Motor neuron (in vitro differentiated cells): ENCODE measurements at regions not wholly inside any gene's neighbourhood (a gene's known extent, or its start where the extent isn't known, plus 50 kb on each side); places are given as distances from the start of the nearest gene placed in this dataset.

ENCODE experiments used
- ATAC-seq, 8 experiments: fragments of 200-7000 bp; cut with Tn5 transposase; replicated peaks in 6 of 8; 2 replicates each; pipeline ENCODE4 v1.8.0; 2021; ENCODE audit warnings: mild to moderate bottlenecking in 8 of 8, moderate library complexity in 8 of 8
- H3K27ac ChIP-seq, 2 donors: fragments of 250-450 bp; sonication (Bioruptor Pico); 2 replicates each; pipeline ENCODE4 v1.9.0; 2021; ENCODE audit warnings: antibody characterized with exemption in 2 of 2, mild to moderate bottlenecking in 2 of 2, moderate library complexity in 1 of 2
- H3K4me1 ChIP-seq, 2 donors: fragments of 250-450 bp; sonication (Bioruptor Pico); replicated peaks in 1 of 2; 2 replicates each; pipeline ENCODE4 v1.6.1; 2021; ENCODE audit warnings: antibody characterized with exemption in 2 of 2, mild to moderate bottlenecking in 2 of 2, moderate library complexity in 1 of 2
- H3K4me3 ChIP-seq, 5 donors: fragments of 250-450 bp; sonication (Bioruptor Pico); 2 replicates each; pipeline ENCODE4 v1.9.0; 2021; ENCODE audit warnings: antibody characterized with exemption in 5 of 5, mild to moderate bottlenecking in 5 of 5, moderate library complexity in 4 of 5
- WGBS, 10 experiments: fragments of 450-650 bp; shearing (Covaris generic); methylation state at CpG; one replicate each; pipeline ENCODE4 v1.0.0; 2022; 5-methylcytosine and 5-hydroxymethylcytosine counted together
- in situ Hi-C, 9 experiments: fragments of 400-800 bp; cut with MboI; loops; one replicate each; pipeline ENCODE4 v1.15.0; 2021; ENCODE audit warnings: low sequenced_read_pairs in 9 of 9, low pct_unique_long_range_greater_than_20kb in 2 of 9; ENCODE audit not compliant: unreplicated experiment in 9 of 9

- Histone ChIP-seq H3K4me3 (no peak overlapping the region), H3K4me1 (peaks cover 3 to 9% of the 10 kb centered on the region in 2 donors), H3K27ac (no peak overlapping the region)
- in situ Hi-C loops: no loop called here
- ATAC-seq: no peak
- WGBS, 10 experiments: 7 to 100% (median 90%) methylated on average over 1 to 2 of the region's 2 CpGs; no CpG with 5 or more reads in 1 of the 10 experiments
Observed at GRCh38 chr10:59096631-59097030, 79.8 kb upstream of the PHYHIPL start.

GRCh38 chr10:59098387-59098786, 78.1 kb upstream of the PHYHIPL start:
- in situ Hi-C loops: no loop called here
- Histone ChIP-seq H3K27ac (no peak overlapping the region), H3K4me1 (peaks cover 3 to 9% of the 10 kb centered on the region in 2 donors), H3K4me3 (no peak overlapping the region)
- ATAC-seq: peak in 3 of 8 experiments; percentile 27 to 39 (median 37)

GRCh38 chr10:59098831-59099452, 77.5 kb upstream of the PHYHIPL start:
- Histone ChIP-seq H3K4me3 (no peak overlapping the region), H3K27ac (no peak overlapping the region), H3K4me1 (peaks cover 3 to 9% of the 10 kb centered on the region in 2 donors)
- peak in 3 of 8 experiments; percentile 84 to 92 (median 89) for ATAC-seq
- WGBS, 10 experiments: 0 to 82% (median 66%) methylated on average over 2 to 4 of the region's 4 CpGs
- in situ Hi-C loops: no loop called here

- Histone ChIP-seq H3K4me1 (peaks cover 3 to 9% of the 10 kb centered on the region in 2 donors), H3K27ac (no peak overlapping the region), H3K4me3 (no peak overlapping the region)
- in situ Hi-C loops: no loop called here
- no peak for ATAC-seq
- WGBS, 10 experiments: 25 to 100% (median 67%) methylated on average over 1 to 2 of the region's 2 CpGs; no CpG with 5 or more reads in 1 of the 10 experiments
Observed at GRCh38 chr10:59099481-59099880, 77.0 kb upstream of the PHYHIPL start.

- in situ Hi-C loops: loop anchor here in 1 of 9 experiments (25.0 kb wide), 1 partner anchor 90 kb away; no protein-coding TSS in a partner anchor
- H3K4me1 ChIP-seq: peaks cover 2 to 9% of the 10 kb centered on the region in 2 donors
- ATAC-seq: no peak
- no peak overlapping the region for H3K27ac ChIP-seq
- WGBS, 10 experiments: 55 to 100% (median 88%) methylated on average over 2 to 4 of the region's 4 CpGs; no CpG with 5 or more reads in 1 of the 10 experiments
- H3K4me3 ChIP-seq: no peak overlapping the region
Observed at GRCh38 chr10:59102394-59102793, 74.0 kb upstream of the PHYHIPL start.

GRCh38 chr10:59104186-59104585, 72.3 kb upstream of the PHYHIPL start:
- in situ Hi-C loops: loop anchor here in 1 of 9 experiments (25.0 kb wide), 1 partner anchor 92 kb away; no protein-coding TSS in a partner anchor
- Histone ChIP-seq H3K27ac (no peak overlapping the region), H3K4me1 (peaks cover 5 to 9% of the 10 kb centered on the region in 2 donors), H3K4me3 (no peak overlapping the region)
- WGBS, 10 experiments: 70 to 100% (median 94%) methylated on average over 1 to 4 of the region's 4 CpGs
- ATAC-seq: no peak

GRCh38 chr10:59106441-59106840, 70.0 kb upstream of the PHYHIPL start:
- ATAC-seq: no peak
- Histone ChIP-seq H3K27ac (no peak overlapping the region), H3K4me1 (peaks cover 2 to 9% of the 10 kb centered on the region in 2 donors), H3K4me3 (no peak overlapping the region)
- 80 to 100% (median 100%) methylated on average over 1 of the region's 1 CpG; no CpG with 5 or more reads in 1 of the 10 experiments for WGBS, 10 experiments
- in situ Hi-C loops: loop anchor here in 1 of 9 experiments (25.0 kb wide), 1 partner anchor 94 kb away; no protein-coding TSS in a partner anchor

- peaks cover 2 to 9% of the 10 kb centered on the region in 2 donors for H3K4me1 ChIP-seq
- no peak overlapping the region for H3K27ac ChIP-seq
- WGBS, 10 experiments: 0 to 100% (median 13%) methylated on average over 1 of the region's 1 CpG; no CpG with 5 or more reads in 3 of the 10 experiments
- ATAC-seq: peak in 1 of 8 experiments; percentile 34
- H3K4me3 ChIP-seq: no peak overlapping the region
- in situ Hi-C loops: loop anchor here in 1 of 9 experiments (25.0 kb wide), 1 partner anchor 95 kb away; no protein-coding TSS in a partner anchor
Observed at GRCh38 chr10:59107147-59107546, 69.3 kb upstream of the PHYHIPL start.

GRCh38 chr10:59108296-59108870, 68.1 kb upstream of the PHYHIPL start:
- no peak for ATAC-seq
- no peak overlapping the region for H3K27ac ChIP-seq
- no peak overlapping the region for H3K4me3 ChIP-seq
- in situ Hi-C loops: loop anchor here in 1 of 9 experiments (25.0 kb wide), 1 partner anchor 96 kb away; no protein-coding TSS in a partner anchor
- 20 to 100% (median 50%) methylated on average over 1 of the region's 1 CpG; no CpG with 5 or more reads in 4 of the 10 experiments for WGBS, 10 experiments
- H3K4me1 ChIP-seq: peaks cover 2 to 9% of the 10 kb centered on the region in 2 donors

GRCh38 chr10:59108886-59109288, 67.6 kb upstream of the PHYHIPL start:
- WGBS, 10 experiments: 0 to 63% (median 25%) methylated on average over 1 of the region's 1 CpG; no CpG with 5 or more reads in 1 of the 10 experiments
- ATAC-seq: no peak
- Histone ChIP-seq H3K4me1 (peaks cover 2 to 9% of the 10 kb centered on the region in 2 donors), H3K4me3 (no peak overlapping the region), H3K27ac (no peak overlapping the region)
- in situ Hi-C loops: loop anchor here in 1 of 9 experiments (25.0 kb wide), 1 partner anchor 97 kb away; no protein-coding TSS in a partner anchor

- Histone ChIP-seq H3K27ac (no peak overlapping the region), H3K4me3 (no peak overlapping the region), H3K4me1 (peaks cover 2 to 9% of the 10 kb centered on the region in 2 donors)
- WGBS, 10 experiments: 18 to 100% (median 82%) methylated on average over 1 to 2 of the region's 2 CpGs; no CpG with 5 or more reads in 1 of the 10 experiments
- in situ Hi-C loops: loop anchor here in 1 of 9 experiments (25.0 kb wide), 1 partner anchor 98 kb away; no protein-coding TSS in a partner anchor
- ATAC-seq: no peak
Observed at GRCh38 chr10:59109826-59110225, 66.6 kb upstream of the PHYHIPL start.

GRCh38 chr10:59124187-59124586, 52.3 kb upstream of the PHYHIPL start:
- no peak for ATAC-seq
- in situ Hi-C loops: loop anchor here in 1 of 9 experiments (25.0 kb wide), 1 partner anchor 112 kb away; no protein-coding TSS in a partner anchor

GRCh38 chr10:59125666-59126065, 50.8 kb upstream of the PHYHIPL start:
- H3K4me3 ChIP-seq: no peak overlapping the region
- ATAC-seq: no peak
- no peak overlapping the region for H3K27ac ChIP-seq
- in situ Hi-C loops: no loop called here
- H3K4me1 ChIP-seq: peaks cover 7 to 8% of the 10 kb centered on the region in 2 donors

More at GRCh38 chr10:59124187-59124586, 52.3 kb upstream of the PHYHIPL start:
- Histone ChIP-seq H3K4me1 (peaks cover 7 to 8% of the 10 kb centered on the region in 2 donors), H3K4me3 (no peak overlapping the region), H3K27ac (no peak overlapping the region)
- 49 to 100% (median 91%) methylated on average over 1 to 3 of the region's 3 CpGs; no CpG with 5 or more reads in 2 of the 10 experiments for WGBS, 10 experiments
